GM21786 (cell line): ENCODE measurements at regions not wholly inside any gene's neighbourhood (a gene's known extent, or its start where the extent isn't known, plus 50 kb on each side); places are given as distances from the start of the nearest gene placed in this dataset.

Source experiments
- ATAC-seq: cut with Tn5 transposase; IDR thresholded peaks from one replicate; pipeline ENCODE4 v1.9.1; 2021; ENCODE audit not compliant: unreplicated experiment

DNA sequence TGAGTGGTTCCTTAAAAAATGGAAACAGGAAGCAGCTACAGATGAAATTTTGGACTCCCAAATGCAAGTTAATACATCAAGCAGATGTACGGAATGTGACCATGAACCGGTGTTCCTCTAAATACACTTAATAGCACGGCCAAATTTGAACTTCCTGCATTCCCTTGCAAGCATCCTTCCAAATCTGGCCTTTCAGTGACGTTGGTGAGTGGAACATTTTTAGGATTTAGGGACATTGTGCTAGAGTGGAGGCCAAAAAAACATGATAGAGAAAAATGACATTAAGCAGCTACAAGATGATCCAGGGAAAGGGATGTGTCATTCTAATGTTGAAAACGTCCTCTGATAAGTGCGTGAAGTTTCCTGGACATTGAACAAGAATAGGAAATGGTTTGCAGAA, 62.1 kb downstream of the CTAGE1 start:
- no peak for ATAC-seq

DNA sequence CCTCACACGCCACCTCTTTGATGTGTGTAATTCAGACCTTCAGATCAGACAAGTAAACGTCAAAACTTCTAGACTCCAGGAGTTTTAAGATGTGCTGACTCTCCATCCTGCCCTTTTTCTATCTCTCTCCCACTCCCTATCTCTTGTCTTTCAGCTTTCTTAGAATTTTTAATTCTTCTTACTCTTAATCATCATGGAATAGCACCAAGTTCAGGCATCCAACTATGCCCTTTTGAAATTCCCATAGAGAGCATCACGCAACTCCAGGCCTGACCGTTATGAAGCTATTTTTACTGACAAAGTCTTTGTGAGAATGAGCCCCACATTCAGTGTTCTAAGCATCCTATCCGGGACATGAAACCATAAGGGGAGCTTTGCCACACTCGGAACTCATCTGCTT, 62.6 kb downstream of the CTAGE1 start:
- no peak for ATAC-seq

DNA sequence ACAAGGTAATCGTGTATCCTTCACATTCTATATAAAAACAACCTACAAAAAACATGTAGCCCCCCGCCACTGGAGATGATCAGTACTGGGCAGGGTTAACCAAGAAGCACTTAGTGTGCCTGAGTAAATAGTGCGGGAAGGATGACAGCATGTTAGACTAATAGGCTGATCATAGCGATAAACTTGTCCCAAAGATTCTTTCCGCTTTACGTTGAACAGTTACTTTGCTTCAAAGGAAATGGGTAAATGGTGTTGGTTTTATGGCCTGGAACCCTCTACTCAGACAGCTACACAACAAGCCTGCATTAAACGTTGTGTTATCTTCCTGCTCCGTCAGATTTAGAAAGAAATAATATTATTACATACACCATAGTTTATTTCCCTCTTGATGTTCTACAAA, 67.7 kb downstream of the CTAGE1 start:
- ATAC-seq, result no peak

DNA sequence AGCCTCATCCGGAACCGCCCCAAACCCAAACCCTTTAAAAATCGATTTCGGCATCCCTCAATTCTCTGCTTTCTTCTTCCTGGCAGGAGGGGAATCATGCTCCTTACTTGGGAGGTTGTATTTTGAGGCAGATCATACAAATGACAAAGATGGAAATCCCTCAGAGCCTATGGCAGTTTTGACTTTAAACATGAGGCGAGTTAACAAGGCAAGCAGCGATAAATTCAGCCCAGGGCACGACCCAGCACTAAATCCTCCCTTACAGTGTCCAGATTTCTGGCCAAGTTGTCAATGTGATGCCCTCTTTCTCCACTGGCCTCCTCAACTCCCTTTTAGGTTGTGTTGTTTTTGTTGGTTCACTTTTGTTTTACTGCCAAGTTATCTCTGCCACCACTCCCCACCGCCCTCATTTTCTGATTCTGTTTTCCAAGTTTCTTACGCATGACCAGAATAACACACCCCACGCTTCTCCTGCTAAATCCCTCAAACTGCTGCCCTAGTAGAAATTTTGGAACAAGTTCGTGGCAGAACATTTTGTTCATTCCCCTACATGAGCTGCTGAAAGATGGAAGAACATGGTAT, 68.3 kb downstream of the CTAGE1 start:
- no peak for ATAC-seq

DNA sequence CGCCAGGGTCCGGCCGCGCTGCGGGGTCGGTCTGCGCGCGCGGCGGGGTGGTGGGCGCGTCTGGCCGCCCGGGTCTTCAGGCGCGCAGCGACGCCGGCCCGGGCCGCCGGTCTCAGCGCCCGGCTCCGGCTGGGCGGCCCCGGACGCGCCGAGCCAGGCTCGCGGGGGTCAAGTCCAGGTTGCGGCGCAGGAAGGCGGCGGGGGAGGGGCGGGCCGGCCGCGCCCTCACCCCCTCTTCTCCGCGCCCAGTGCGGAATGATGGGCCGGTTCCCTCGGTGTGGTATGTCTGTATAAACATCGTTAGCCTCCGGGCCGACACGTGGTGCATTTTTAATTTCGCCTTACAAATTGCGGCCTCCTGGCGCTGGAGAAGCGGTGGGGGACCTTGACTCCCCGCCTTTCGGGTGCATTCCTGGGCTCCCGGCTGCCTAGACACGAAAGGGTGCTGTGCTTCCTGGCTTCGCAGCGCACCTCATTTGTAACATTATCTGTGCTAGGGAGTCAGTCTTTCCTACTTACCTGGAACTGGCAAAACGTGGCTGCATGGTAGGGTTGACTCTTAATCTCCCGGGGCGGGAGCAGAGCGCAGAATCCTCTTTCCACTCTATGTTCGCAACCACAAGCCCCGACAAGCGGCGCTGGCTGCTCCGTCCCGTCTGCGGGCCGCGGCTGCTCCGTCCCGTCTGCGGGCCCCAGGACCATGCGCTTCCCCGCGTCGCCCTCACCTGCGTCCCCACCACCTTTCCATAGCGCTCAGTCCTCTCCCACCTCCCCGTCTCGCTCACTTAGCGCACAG, 69.0 kb downstream of the CTAGE1 start:
- no peak for ATAC-seq

DNA sequence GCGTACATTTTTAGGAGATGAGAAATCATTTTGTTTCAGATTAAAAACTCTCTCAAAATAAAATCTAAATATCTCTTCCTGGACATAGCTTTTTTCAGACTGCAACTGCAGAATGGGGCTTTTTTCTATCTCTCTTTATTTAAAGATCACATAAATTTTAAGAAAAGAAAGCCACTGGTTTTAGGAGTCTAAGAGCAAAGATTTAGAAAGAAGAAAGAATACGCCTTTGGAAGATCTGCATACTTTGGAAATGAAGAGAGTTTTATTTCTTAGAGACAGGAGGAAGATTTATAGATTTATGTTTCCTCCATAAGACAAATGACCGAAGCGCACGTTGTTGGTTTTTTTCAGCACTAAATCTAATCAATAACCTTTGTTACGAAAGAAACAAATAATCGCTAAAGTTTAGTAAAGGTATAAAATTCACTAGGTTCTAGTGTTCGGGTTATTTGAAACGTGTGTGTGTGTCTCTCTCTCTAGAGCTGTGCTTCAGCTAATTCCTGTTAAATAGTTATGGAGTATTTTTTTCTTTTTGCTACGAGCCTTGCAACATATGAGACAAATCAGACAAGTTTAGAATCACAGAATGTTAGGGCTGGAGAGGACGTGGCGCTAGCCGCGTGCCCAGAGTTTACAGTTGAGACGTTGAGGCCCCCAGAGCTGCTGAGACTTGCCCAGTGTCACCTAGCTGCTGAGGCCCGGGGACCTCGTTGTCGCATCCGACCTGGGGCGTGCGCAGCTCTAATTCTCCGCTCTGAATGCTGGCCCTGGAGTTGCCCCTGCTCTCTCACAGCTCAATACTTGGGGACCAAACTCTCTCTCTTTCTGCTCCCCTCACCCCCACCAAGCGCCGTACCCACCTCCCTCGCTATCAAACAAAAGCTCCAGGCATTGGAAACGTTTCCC, 69.9 kb downstream of the CTAGE1 start:
- ATAC-seq, result no peak

DNA sequence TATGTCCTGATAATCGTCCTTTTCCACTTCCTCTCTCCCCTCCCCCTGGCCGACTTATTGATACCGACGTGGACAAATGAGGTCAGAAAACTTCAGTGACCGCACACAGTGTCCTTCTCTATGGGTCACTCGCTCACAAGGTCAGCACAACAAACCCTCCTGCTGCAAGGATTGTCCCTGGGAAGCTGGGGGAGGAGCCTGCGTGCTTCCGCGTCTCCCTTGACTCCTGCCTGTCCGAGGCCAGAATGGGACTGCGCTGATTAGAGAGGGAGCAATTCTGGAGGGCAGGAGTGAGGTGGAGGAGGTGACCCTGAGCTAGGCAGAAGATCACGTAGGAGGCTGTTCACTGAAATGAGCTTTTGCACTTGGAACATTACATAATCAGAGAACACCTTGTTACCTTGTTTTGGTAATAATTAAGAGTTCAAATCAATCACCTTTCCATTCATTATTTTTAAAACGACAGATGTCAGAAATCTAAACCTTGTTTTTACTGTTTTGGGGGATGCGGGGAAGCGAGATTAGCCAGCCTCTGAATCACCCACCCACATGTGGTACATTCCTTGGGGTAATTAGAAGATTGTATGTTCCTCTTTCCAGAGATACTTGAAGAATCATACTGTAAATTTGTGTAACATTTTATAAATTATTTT, 70.6 kb downstream of the CTAGE1 start:
- no peak for ATAC-seq

DNA sequence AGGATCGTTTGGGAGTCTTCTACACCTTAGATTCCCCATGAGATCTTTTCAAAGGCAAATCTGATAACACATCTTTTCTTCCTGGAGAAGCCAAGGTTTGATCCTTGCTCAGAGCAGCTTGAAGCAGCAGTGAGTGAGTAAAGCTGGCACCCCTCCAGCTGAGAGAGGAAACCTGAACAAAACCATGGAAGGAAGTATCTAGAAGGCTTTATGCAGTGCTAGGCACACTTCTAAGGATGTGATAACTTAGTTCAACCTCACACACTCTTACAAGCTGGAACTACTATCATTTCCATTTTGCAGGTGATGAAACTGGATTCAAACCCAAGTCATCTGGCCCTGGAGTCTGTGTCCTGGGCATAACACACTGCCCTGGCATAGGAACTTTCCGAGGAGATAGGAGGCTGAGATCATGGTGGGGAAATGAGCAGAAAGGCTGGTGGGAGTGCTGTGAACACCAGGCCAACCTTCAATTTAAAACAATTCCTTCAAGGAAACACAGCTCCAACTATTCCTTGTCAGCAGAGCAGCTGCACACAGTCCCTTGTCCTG, 71.2 kb downstream of the CTAGE1 start:
- ATAC-seq, result no peak

DNA sequence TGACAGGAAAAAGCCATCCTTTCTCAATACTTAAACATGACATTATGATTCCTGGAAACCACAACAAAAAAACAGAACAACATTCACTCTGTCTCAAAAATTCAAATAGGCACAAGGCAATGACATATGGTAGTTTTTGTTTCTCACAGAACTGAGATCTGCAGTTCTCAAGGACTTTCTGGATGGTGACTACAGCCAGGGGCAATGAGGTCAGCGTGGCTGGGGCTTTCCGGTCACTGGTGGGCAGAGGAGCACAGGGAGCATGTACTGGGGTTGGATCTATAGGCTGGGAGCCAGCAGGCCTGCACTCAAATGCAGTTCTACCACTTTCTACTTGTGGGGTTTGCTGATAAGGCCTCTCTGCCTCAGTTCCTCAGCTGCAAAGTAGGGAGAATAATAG, 72.0 kb downstream of the CTAGE1 start:
- no peak for ATAC-seq

DNA sequence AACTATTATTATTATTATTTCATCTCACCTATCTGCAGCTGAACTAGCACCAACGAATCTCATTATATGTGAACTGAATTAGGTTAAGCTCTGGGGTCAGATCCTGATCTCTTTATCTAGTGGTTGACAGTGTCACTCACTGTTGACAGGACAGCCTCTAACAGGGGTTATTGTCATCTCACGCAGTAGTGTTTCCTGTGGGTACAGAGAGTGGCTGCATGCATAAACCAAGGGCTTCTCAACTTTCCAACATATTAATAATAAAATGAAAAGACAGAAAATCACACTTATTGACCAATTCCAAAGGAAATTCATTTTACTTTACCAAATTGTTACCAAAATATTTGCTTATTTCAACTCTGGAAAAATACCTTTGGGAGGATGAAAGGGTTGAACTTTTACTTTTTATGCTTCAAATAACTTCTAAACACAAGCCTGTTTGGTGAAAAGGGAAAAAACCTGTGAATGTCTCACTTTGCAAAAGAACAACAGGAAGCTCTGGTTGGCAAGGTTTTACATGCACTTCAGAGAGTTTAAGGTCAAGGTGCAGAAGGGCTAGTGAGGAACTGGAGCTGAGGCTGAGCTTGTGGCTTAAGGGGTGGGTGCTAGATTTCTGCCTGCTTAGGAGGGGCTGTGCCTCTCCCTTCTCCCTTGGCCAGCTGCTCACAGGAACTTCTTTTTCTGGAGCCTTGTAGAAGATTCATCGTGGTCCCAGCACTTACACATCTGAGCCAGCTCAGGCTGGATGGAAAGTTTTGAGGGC, 72.6 kb downstream of the CTAGE1 start:
- peak; percentile 61 for ATAC-seq

DNA sequence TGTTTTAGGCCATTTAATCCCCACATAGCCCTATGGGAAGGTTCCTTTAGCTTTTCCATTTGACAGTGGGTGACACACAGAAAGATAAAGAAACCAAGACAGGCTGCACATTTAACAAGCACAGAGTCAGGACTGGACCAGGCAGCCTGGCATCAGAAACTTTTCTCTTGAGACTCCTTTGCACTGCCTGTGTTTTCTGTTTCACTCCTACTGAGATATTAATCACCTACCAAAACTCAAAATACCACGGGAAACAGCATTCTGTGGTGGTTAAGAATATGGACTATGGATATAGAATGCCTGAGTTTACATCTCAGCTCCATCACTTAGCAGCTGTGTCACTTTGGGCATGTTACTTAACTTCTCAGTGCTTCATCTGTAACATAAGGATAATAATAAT, 73.3 kb downstream of the CTAGE1 start:
- ATAC-seq, result no peak

DNA sequence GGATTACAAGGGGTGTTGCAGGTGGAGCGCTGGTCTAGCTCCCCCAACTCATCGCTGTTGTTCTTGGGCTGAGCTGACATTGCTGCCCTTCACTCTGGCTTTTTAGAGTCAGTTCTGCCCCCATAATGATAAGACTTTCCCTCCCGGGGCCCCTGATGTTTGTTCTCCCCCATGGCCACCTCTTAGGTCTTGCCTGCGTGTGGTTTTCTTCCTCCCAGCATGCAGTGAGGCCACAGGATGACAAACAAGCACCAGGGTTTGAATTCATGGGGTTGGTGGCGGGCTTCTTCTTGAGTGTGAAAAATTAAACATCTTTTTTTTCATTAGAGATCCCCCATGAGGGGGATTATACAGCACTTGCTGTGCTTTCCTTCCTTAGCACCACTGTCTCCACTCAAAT, 74.1 kb downstream of the CTAGE1 start:
- ATAC-seq, result no peak

DNA sequence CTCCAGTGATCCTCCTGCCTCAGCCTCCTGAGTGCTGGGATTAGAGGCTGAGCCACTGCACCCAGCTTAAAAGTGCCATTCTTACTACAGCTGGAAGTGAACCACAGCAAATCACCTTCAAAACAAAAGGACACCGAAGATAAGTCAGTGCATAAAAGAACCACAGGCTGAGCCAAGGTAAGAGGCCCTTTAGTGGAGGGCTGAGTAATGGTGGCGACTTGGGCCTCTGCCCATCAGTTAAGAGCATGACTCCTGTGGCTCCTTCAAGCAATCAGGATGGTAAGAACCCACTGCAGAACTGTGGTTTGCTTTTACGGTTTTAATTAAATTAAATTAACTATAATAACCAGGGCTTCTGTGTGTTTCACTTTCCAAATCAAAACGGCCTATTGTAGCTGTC, 75.1 kb downstream of the CTAGE1 start:
- no peak for ATAC-seq

DNA sequence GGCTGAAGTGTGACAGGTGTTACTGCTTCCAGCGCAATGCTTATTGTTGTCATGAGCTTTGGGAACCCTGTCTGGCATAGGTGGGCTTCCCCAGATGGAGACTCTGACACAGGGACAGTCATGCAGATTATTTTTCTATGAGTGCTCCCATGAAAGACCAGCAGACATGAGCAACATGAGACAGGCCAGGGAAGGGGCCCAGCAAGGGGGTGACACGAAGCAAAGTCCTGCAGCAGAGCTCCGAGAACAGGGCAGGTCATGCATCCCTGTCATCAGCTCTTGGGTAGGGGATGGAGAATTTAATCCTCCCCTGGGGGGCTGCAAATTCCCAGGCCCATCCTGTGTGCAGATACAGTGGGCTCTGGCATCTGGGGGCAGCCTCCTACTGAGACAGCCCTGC, 77.4 kb downstream of the CTAGE1 start:
- ATAC-seq, result no peak

DNA sequence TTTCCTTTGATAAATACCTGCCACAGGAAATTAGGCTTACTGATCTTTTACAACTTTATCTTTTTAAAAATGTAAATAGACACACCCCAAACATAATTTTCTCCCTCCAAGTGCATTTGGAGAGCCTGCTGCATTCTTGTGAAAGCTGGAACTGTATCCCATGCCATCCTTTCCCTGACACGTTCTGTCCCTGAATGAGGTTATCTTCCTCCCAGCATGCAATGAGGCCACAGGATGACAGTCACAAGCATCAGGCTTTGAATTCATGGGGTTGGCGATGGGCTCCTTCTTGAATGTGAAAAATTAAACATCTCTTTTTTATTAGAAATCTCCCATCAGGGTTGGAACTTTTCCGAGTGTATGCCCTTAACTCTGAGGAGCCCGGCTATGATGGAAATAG, 77.8 kb downstream of the CTAGE1 start:
- no peak for ATAC-seq

DNA sequence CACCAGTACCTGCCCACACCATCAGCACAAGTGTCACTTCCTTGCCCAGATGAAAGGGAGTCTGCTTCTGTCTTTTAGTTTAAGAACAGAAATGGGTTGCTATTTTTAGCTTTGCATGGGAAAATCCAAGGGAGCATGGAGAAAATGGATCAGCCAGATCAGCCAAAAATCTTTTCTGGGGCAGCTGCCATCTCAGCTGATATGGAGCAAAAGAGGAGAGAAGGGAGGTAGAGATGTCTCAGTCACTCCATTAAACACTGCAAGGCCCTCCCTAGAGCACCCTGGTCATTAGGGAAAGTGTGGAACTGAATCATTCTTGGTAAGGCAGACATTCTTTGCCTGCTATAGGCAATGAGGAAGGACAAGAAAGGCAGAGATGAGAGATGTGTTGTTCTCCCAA, 79.9 kb downstream of the CTAGE1 start:
- no peak for ATAC-seq

DNA sequence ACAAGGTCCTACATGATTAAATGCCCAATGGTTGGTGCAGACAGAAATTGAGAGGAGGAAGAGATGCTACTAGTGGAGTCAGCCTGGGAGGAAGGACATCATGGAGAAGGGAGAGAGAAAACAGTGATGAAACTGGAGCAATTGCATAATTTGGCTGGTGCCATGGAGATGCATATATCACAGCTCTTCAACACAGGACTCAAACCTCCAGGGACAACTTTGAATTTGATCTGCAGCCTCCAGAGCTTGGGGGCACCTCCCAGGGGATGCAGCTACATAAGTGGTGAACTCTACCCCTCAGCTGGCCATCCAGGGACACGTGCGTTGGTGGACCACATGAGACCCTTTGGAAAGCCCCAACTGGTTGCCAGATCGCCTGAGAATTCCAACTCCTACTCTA, 80.4 kb downstream of the CTAGE1 start:
- ATAC-seq, result no peak

DNA sequence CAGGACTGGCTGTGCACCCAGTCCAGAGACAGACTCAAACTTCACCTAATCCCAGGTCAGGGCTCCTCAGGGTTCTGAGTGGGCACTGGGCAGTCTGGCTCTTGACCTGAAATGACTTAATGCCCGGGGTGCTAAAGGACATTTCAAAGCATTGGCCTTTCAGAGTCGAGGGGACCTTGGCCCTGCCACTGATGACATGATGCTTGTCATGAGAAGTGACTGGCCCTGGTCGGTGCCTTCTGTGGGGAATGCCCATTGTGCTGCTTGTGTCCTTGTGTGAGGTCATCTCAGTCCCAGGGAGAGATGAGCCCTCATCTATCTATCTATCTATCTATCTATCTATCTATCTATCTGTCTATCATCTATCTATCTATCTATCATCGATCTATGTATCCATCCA, 81.3 kb downstream of the CTAGE1 start:
- no peak for ATAC-seq

DNA sequence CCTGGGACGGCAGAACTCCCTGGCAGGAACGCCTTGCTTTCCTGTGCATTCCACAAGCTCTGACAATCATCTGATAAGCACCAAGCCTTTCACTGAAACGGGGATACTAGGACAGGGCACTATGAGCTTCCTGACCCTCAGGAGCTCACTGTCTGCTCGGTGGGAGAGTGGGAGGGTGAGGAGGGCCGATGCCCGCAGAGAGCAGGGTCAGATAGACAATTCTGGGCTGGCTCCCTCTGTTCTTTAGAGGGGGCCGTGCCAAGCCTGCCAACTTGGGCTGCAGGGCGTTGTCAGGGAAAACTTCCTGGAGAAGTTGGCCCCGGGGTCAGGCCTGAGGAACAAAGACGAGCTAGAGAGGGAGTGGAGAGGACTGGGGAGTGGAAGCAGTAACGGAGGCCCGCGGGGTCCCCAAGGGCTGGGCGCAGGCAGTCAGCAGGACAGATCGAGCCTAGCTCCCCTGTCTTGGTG, 82.0 kb downstream of the CTAGE1 start:
- ATAC-seq, result no peak

DNA sequence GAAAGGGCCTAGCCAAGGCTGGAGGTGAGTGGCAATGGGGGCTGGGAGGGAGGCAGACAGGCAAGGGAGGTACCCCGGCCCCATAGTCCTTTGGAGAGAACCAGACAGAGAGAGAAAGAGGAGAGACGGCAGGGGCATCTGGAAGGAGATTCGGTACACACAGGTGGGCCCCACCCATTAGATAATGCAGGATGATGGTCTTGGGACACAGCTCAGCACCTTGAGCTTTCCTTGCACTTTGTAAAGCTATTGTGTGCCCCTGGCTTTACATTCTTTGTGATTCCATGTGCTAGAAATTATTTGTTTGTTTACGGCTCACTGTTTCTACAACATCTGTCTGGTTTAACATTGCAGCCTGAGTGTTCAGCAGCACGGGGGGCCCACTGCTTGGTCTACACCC, 83.1 kb downstream of the CTAGE1 start:
- ATAC-seq, result no peak
